Limb (tissue), 2 donors: ENCODE measurements at regions not wholly inside any gene's neighbourhood (a gene's known extent, or its start where the extent isn't known, plus 50 kb on each side); places are given as distances from the start of the nearest gene placed in this dataset.

Experiments used
- DNase-seq, 2 donors: peaks; one replicate each; pipeline ENCODE4 v3.0.0-alpha.2; 2016; ENCODE audit errors: extremely low spot score in 2 of 2

DNA sequence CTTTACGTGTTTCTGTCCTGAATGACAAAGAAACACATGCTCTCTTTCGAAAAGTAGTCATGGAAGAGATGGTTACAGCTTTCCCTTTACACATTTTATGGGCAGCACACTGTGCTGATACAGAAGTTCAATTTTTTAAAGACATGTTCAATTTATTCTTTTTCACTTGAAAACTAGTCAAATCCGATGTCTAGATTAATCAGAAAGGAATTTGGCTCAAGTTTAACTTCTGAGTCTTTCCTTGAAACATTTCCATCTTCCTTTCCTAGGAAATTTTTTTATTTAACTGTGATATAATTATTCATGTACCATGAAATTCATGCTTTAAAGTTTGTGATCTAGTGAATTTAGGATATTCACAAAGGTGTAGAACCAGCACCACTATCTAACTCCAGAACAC is 360.1 kb downstream of the TNS3 start:
- no peak for DNase-seq

DNA sequence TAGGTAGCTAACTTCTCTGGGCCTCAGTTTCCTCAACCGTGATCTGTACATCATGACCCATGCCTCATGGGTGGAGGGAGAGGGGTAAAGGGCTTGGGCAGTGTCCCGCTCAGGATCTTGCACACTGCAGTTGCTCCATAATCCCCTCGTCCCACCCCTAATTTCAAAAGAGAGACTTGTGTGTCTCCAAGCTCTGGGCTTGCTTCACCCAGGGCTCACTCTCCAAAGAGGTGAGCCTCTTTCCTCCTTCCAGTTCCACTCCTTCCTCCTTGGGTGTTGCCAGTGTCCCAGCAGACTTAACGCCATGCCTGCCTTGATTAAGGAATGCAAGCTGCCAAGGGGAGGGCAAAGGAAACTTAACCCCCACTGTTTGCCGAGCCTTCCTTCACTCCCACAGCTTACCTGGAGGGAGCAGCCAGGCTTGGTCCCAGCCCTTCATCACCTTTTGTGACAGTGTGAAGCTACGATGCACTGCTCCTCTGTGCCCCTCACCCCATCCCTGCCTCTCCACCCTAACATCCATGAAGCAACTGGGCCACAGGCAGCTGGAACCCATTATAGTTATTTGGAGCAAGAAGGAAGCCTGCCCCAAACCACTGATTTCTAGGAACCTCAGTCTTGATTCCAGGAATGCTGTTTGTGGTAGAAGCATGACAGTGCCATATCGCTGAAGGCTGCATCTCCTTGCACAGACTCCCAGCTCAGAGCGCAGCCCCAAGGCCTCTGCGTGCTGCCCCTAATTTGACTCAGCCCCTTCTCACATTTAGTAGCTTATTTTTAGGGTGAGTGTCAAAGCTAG is 363.3 kb downstream of the TNS3 start:
- no peak for DNase-seq

DNA sequence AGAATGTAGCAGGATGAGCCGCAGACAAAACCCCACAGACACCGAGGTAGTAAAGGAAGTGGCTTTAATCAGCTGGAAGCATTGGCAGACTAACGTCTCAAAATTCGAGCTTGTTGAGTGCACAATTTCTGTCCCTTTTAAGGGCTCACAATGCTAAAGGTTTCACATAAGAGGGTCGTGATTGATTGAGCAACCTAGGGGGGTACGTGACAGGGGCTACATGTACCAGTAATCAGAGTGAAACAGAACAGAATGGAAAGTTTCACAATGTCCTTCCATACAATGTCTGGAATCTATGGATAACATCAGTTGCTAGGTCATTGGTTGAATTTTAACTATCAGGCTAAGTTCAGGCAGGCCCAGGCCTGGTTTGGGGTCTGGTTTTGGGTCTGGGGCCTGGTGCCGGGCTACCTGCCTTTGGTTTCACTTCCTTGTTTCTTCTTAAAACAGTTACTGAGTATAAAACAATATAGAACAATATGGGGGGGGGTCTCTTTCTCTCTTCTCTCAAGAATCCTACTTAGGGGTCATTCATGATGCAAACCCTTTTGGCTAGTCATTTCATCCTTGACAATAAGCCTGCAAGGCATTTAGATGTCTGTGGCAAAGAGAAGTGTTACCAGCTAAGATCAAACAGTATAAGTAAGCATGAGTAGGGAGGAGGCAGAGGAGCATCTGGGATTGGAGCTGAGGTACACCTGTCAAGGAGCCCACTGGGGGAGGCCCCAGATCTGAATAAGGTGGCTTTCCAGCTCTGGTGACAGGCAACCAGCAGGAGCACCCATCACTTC is 364.1 kb downstream of the TNS3 start:
- no peak for DNase-seq

DNA sequence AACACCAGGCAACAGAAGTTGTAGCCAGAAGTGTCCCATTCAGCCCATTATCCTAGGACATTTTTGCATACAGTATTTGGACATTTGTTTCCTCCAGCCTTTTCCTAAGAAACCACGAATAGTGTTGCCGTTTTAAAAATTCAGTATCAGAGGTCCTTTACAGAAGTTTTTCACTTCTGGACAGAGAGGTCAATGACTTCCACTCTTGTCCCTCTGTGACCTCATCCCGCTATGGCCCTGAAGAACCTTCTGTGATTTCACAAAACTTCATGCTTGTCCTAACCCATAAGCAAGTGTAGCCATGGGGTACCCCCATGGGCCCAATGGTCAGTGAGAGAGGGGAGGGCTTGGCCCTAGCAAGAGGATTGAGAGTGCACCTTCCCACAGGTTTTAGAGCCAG is 364.8 kb downstream of the TNS3 start:
- no peak for DNase-seq

DNA sequence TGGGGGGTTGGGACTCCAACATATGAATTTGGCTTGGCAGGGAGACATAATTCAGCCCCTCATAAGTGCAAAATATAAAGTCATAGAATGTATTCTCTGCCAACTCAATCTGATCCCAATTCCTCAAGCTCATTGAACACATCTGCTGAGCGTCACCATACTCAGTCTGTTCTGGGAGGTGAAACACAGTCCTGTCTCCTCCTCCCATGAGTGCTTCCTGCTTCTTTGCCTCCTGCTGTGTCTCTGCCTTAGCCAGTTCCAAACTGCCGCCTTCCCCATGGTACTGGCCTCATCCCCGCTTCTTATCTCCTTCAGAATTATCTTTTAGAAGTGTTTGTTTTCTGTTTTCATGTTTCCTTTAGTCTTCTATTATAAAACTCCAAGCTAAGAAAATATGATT is 365.5 kb downstream of the TNS3 start:
- DNase-seq, result no peak

DNA sequence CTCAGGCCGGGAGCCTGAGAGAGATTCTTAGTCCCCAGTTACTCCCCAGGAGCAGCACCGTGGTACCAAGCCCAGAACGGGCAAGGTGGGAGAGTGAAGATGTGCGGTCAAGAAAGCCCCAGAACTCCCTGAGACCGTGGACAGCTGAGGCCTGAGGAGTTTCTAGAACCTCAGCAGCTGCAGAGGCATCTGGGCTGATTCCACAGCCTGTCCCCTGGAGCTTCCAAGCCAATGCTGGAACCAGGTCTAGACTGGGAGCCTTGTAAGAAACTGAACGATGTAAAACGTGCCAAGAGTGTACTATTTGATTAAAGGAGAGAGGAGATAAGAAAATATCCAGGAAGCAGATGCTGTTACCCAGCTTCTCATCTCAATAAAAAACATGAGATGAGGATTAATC is 366.3 kb downstream of the TNS3 start:
- no peak for DNase-seq

DNA sequence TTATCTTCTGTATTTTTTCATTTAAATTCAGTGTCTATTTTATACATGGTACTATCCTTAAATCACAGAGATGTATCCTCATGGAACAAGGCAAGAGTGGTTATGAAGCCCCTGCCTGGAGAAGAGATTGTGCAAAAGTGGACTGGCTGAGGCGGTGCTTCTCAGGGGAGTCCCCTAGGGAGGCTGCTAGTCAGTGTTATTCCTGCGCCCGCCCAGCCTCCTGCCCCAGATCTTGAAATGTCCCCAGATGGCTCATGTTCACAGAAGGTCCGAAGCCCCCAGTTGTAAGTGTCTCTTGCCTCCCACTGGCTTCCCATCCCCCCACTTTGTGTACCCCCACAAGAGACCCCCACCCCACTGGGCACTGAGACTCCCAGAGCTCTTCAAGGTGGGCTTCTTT is 366.9 kb downstream of the TNS3 start:
- DNase-seq, result no peak

DNA sequence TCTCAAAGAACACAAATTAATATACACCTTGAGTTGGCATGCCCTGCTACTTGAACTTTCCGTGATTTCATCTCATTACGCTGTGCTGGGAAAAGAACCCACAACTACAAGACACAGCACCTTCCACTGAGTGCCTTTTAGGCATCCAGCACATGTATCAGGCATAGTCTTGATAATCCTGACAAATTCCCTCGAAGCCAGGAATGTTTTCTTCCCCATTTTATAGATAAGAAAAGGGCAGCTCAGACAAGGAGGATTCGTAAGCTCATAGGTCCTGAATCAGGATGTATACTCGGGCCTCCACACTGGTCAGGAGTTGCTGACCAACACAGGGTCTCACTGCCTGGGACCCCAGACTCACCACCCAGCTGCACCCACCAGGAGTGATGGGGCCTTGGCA is 368.6 kb downstream of the TNS3 start:
- no peak for DNase-seq

DNA sequence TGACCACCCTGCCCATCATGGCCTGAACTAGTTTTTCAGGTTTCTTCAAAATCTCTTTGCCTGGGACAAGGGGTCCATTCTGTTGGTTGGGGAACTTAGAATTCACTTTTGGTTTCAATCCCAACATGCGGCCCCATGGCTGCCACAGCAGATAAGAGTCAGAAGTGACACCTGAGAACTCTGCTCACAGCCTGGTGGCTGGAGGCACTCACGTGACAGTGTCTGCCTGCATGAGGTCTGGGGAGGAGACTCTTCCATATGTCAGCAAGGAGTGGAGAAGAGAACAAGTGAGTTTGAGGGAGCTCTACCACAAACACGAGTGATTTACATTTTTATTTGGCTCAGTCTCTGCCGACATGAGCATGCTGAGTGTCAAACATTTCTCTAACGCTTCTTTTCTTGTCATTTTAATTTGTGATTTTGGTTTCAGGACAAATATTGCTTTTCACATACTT is 370.4 kb downstream of the TNS3 start:
- no peak for DNase-seq

DNA sequence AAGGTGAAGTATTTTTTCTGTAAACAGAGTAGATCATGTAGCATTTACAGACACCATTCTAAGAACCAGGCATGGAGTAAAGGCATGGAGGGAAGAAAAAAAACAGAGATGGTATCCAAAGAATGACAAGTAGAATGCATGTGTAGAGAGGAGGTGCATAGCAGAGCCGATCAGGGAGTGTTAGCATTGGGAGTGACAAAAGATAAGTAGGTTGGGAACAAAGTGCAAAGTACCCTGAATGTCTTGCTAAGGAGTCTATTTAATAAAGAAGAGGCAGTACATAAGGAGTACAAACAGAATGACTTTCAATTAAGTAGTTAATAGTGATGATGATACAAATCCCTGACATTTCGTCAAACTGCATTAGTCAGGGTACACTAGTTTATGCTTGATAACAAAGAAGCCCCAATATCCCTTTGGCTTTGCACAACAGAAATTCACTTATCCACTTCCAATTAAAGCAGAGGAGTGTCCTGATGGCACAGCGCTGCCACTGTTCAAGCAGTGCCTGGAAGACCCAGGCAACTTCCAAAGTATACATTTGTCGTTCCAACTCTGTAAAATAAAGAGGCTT is 371.5 kb downstream of the TNS3 start:
- no peak for DNase-seq

DNA sequence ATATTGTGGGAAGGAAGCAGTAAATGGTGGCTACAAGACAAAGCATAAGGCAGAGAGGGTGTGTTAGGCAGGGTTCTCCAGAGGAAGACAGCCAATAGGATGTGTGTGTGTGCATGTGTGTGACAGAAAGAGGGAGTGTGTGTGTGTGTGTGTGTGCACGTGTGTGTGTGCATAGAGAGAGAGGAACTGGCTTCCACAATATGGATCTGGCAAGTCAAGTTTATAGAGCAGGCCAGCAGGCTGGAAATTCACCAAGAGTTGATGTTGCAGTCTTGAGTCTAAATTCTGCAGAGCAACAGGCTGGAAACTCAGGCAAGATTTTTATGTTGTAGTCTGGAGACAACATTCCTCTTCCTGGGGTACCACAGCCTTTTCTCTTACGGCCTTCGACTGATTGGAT is 374.0 kb downstream of the TNS3 start:
- no peak for DNase-seq

DNA sequence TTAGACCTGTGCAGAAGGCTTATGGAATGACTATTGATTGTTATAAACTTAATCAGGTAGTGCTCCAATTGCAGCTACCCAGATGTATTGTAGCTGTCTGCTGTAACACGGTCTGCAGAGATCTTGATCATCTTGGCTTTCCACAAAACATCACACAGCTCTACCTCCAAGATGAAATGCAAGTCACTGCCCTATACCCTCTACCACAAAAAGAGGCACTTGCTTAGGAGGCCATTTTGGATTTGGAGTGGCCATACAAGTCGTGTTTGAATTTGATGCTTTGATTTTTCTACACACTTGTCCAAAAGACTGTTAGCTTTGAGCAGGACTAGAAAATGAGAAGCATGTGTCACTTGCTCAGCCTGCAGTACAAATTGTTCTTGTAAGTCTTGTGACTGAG is 377.2 kb downstream of the TNS3 start:
- DNase-seq, result no peak

DNA sequence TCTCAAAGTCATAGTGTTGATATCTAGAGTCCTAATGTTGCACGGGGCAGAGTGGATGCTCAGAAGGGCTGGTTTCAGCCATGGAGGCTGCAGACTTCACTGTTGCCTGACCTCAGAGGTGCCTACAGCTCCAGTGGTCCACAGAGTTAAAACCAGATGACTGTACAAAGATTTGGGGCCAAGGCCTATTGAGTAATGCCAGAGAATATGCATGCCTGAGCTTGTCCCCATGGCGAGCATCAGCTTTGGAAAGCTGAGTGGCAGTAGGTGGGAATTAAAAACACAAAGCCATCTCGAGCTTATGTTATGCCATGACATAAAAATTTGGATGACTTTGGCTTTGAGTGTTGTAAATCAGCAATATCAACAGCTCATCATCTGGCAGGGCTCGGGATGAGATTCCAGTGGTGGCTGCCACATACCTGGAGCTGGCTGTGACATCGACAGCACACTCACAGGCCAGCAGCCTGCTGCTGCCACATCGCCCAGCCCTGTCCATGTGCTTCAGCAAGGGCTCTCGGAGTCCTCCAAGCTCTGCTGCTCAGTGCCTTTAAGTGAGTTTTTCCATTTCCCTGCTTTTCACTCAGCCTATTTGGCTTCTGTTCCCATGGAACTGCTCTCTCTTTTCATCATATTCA is 379.6 kb downstream of the TNS3 start:
- DNase-seq, result no peak

DNA sequence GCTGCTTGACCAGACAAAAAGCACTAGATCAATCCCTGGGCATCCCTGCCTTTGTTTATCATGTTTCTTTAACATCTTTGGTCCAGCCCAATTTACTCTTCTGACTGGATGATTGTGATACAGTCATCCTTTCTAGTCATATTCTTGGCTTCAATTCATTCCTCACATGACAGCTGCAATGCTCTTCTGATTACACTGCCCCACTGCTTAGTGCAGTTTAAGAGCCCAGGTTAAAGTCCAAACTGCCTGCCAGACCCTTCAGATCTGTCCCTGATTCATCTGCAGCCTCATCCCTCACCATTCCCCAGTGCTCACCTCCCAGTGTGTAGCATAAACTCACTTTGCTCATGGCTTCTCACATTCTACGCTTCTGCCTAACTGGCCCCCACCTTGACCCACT is 383.8 kb downstream of the TNS3 start:
- DNase-seq, result no peak

DNA sequence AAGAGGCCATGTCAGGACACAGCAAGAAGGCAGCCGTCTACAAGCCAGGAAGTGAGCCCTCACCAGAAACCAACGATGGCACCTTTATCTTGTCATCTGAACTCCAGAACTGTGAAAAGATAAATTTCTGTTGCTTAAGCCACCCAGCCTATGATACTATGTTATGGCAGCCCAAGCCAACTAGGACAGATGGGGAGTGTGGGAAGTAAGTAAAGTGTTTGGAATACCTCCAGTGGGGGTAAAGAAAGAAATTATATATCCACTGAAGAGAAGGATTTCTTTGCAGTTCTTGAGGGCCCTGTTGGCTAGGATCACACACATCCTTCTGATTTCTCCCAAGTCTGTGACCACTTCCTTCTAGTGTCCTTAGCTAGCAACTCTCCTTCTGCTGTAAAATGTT is 384.4 kb downstream of the TNS3 start:
- no peak for DNase-seq

DNA sequence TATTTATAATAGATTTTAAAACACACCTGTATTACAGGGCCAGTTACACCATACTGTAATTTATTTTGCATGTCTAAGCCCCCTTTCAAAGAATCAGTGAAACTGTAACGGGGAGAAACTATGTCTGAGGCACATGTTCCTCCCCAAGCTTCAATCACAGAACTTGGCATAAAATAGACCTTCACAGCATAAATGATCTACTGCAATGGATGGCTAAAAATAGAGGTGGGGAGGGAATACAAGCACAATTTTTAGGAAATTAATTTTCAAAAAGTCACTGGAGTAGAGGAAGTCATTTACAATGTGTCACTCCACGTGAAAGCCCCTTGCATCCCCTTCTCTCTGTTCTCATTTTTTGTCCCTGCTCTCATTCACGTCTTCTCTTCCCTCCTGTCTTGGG is 385.2 kb downstream of the TNS3 start:
- DNase-seq, result no peak

DNA sequence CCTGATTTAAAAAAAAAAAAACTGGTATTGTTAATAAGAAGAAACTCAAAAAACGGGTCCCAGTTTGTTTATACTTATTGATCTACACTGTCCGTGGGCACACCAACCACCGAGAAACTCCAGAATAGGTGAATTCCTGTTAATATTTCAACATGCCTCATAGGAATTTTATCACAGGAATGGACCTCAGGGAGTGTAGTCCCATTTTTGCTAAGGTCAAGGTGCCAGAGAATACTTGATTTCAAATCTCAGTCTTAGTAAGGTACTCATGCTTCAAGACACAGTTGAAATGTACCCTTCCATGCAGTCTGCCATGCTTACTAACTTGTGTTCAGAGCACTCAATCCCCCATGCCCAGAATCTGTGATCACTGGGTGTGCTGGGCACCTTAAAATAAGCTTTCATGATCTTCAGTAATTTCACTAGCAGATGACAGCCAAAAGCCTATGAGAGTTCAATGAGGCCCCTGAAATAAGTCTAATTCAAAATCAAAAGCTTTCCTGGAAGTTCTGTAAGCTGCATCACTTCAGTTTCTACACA is 385.7 kb downstream of the TNS3 start:
- DNase-seq, result no peak

DNA sequence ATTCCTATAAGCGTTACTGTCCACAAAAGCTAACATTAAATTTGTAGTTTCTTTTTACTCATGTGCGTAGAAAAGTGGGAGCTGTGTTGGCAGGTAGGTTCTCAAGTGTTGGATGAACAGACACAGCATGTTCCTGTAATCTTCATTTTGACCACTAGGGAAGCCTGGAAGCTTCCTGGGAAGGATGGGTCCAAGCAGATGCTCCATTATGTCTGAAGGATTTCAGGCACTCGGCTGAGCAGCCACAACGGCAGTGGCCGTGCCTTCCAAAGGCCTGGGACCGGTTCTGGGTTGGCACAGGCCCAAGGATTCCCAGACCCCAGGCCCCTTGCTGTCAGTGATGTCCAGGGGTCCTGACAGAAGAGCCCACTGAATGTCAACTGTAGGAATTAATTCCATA is 386.3 kb downstream of the TNS3 start:
- no peak for DNase-seq

DNA sequence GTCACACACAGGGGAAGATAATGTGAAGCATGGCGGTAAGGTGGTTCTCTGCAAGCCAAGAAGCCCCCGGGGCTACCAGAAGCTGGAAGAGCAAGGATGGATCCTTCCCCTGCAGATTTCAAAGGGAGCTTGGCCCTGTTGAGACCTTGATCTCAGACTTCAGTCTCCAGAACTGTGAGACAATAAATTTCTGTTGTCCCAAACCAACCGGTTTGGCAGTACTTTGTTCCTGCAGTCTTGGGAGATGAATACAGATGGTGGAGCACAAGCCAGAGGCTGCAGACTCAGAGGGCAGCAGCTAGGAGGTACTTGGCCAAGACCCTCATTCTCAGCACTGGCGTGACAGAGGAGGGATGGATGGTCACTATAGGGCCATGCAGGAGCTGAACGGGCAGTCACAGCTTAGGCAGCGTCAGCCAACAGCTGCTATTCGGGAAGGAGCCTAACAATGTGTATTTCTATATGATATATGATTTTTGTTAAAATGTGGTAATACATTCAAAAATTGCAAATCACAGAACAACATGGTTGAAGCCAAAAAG is 387.3 kb downstream of the TNS3 start:
- DNase-seq, result no peak

DNA sequence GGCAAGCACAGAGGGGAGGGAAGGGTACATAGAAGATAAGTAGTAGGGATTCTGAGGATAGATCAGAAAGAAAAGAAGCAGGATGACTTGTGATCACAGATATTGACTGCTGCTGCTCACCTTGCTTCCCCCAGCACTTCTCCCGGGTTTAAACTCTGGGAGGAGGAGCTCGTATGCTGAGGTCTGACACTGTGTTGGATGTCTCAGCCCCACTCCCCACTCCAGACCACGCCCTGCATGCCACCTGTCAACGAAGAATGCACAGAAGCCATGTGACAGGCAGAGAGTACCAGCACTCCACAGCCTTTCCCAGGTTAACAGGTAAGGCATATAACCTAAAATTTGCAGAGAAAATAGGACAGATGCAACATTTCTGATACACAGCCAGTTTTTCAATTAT is 388.9 kb downstream of the TNS3 start:
- no peak for DNase-seq

DNA sequence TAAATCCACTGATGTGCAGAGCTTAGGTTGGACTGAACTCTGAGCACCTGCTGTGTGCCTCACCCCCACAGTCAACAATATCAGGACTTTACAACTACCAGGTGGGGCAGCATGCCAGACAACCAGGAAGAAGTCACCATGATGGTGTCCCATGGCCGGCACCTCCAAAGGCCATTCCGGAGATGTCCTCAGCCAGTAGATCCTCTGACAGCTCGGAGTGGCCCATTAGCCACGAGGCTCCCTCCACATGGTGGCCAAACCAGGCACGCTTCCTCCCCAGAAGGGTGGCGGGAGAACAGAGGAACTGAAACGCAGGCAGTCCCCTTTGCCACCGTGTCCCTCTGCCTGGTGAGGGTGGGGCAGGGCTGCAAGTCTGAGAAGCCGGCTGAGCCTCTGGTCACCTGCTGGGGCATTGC is 390.0 kb downstream of the TNS3 start:
- no peak for DNase-seq

DNA sequence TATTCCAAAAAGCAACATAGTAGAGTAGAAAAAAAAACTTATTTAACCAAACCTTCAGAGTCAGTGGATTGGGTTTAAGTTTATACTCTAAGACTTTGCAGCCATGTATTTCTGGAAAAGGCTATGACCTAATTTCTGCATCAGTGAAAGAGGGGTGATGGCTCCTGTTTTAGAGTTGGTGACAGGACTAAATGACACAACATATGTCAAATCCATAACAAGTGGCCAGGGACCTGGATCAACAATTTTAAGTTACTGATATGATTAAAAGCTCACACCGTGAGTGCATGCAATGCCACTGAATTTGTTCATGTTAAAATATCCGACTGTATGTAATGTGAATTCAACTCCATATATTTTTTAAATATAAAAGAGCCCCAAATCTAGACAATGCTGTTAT is 390.6 kb downstream of the TNS3 start:
- no peak for DNase-seq
